GM23338 (cell line): ENCODE measurements at regions not wholly inside any gene's neighbourhood (a gene's known extent, or its start where the extent isn't known, plus 50 kb on each side); places are given as distances from the start of the nearest gene placed in this dataset.

Experiments
- EZH2 ChIP-seq: fragments of 200-600 bp; sonication (generic); IDR thresholded peaks from one replicate; pipeline ENCODE4 v1.8.0; 2017; ENCODE audit warnings: antibody characterized with exemption, mild to moderate bottlenecking, low read depth; ENCODE audit not compliant: unreplicated experiment
- EZH2phosphoT487 ChIP-seq: fragments of 200-600 bp; sonication (generic); IDR thresholded peaks from one replicate; pipeline ENCODE4 v1.8.1; 2018; ENCODE audit warnings: antibody characterized with exemption; ENCODE audit not compliant: unreplicated experiment
- JUNB ChIP-seq: IDR thresholded peaks from one replicate; pipeline ENCODE4 v1.6.1; 2016; ENCODE audit warnings: antibody characterized with exemption; ENCODE audit not compliant: unreplicated experiment
- POLR2AphosphoS5 ChIP-seq: IDR thresholded peaks from 2 replicates; pipeline ENCODE4 v1.6.1; 2016; ENCODE audit warnings: antibody characterized with exemption, low read depth
- ZNF331 ChIP-seq: fragments of 250-450 bp; sonication (Bioruptor Pico); IDR thresholded peaks from 2 replicates; pipeline ENCODE4 v1.5.0; 2020; ENCODE audit warnings: low read depth, mild to moderate bottlenecking, moderate library complexity
- TF ChIP-seq, protein P1 (sequence below), 2 experiments: fragments of 200-600 bp in 1 of 2; sonication (generic) in 1 of 2; conservative IDR thresholded peaks; 2 replicates each; pipeline versions ENCODE4 v1.5.1 to v1.6.1; 2016 to 2017; ENCODE audit warnings: antibody characterized with exemption in 2 of 2, low read depth in 2 of 2, mild to moderate bottlenecking in 2 of 2, moderate library complexity in 1 of 2
- TF ChIP-seq, protein P2 (sequence below): IDR thresholded peaks from one replicate; pipeline ENCODE4 v1.6.1; 2018; ENCODE audit warnings: antibody characterized with exemption; ENCODE audit not compliant: unreplicated experiment
- TF ChIP-seq, protein P3 (sequence below): IDR thresholded peaks from 2 replicates; pipeline ENCODE4 v1.6.1; 2016; ENCODE audit warnings: antibody characterized with exemption

DNA sequence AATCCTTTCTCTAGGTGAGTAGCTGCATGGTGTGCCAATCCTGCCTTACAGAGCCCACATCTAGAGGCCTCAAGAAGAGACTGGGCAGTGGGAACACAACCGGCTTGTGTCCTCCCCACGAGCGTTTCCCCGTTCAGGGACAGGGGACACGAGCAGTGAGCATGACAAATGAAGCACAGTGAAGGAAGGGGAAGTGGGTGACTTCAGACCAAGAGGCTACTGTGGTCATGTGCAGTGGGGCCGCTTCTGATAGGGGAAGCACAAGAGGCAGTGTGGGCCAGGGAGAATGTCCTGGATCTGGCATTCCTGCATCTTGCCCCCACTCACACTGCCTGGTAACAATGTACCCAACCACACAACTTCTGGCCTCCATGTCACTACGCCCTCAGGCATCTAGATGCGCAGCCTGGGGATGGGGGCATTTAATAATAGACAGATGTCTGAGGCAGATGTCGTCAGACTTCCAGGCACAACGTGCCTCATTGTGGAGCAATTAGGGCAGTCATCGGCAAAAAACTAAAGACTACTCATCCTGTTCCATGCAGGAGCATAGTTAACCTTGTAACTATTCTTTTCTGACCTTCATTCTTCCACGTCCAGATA, 155.6 kb upstream of the NBPF11 start:
- TF ChIP-seq, protein P1, sequence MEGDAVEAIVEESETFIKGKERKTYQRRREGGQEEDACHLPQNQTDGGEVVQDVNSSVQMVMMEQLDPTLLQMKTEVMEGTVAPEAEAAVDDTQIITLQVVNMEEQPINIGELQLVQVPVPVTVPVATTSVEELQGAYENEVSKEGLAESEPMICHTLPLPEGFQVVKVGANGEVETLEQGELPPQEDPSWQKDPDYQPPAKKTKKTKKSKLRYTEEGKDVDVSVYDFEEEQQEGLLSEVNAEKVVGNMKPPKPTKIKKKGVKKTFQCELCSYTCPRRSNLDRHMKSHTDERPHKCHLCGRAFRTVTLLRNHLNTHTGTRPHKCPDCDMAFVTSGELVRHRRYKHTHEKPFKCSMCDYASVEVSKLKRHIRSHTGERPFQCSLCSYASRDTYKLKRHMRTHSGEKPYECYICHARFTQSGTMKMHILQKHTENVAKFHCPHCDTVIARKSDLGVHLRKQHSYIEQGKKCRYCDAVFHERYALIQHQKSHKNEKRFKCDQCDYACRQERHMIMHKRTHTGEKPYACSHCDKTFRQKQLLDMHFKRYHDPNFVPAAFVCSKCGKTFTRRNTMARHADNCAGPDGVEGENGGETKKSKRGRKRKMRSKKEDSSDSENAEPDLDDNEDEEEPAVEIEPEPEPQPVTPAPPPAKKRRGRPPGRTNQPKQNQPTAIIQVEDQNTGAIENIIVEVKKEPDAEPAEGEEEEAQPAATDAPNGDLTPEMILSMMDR (conservative IDR thresholded peaks at IDR 0.05; ENCODE audit: low read depth in 2 of 2): no peak
- TF ChIP-seq POLR2AphosphoS5: no peak
- no peak for TF ChIP-seq EZH2
- no peak for TF ChIP-seq ZNF331
- no peak for TF ChIP-seq EZH2phosphoT487
- TF ChIP-seq, protein P2, sequence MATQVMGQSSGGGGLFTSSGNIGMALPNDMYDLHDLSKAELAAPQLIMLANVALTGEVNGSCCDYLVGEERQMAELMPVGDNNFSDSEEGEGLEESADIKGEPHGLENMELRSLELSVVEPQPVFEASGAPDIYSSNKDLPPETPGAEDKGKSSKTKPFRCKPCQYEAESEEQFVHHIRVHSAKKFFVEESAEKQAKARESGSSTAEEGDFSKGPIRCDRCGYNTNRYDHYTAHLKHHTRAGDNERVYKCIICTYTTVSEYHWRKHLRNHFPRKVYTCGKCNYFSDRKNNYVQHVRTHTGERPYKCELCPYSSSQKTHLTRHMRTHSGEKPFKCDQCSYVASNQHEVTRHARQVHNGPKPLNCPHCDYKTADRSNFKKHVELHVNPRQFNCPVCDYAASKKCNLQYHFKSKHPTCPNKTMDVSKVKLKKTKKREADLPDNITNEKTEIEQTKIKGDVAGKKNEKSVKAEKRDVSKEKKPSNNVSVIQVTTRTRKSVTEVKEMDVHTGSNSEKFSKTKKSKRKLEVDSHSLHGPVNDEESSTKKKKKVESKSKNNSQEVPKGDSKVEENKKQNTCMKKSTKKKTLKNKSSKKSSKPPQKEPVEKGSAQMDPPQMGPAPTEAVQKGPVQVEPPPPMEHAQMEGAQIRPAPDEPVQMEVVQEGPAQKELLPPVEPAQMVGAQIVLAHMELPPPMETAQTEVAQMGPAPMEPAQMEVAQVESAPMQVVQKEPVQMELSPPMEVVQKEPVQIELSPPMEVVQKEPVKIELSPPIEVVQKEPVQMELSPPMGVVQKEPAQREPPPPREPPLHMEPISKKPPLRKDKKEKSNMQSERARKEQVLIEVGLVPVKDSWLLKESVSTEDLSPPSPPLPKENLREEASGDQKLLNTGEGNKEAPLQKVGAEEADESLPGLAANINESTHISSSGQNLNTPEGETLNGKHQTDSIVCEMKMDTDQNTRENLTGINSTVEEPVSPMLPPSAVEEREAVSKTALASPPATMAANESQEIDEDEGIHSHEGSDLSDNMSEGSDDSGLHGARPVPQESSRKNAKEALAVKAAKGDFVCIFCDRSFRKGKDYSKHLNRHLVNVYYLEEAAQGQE: no peak
- no peak for TF ChIP-seq JUNB
- TF ChIP-seq, protein P3, sequence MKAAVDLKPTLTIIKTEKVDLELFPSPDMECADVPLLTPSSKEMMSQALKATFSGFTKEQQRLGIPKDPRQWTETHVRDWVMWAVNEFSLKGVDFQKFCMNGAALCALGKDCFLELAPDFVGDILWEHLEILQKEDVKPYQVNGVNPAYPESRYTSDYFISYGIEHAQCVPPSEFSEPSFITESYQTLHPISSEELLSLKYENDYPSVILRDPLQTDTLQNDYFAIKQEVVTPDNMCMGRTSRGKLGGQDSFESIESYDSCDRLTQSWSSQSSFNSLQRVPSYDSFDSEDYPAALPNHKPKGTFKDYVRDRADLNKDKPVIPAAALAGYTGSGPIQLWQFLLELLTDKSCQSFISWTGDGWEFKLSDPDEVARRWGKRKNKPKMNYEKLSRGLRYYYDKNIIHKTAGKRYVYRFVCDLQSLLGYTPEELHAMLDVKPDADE: no peak
